ENCODE measurements at regions not wholly inside any gene's neighbourhood (a gene's known extent, or its start where the extent isn't known, plus 50 kb on each side); places are given as distances from the start of the nearest gene placed in this dataset.

DNA sequence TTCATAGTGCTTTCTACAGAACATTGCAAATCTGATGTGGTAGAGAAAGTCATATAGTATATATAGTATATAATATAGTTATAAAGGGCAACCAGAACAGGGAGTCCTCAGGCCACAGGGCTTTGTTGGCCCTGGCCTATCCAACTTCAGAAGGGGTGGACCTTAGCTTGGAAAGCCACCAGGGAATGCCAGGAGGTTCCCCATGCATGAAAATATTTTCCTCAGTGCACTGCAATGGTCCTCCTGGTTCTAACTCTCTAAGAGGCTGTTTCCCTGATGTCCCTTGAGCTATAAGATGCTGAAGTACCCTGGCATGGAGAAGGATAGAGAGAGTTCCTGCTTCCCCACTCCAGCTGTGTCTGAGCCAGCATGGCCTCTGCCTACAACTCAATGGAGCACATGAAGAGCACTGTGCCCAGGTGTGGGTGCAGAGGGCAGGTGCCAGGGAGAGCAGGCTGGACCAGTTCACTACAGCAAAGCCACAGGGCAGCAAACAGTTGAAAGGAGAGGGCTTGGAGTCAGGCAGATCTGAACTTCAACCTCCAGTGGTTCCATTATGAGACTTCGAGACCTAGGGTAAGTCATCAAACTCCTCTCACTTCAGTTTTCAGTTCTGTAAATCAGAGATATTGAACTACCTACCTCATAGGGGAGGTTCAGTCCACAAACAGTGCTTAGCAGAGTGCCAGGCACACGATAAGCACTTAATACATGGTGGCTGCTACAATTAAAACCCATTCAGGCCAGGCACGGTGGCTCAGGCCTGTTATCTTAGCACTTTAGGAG, 183.1 kb downstream of the SALL1 start:
- in situ Hi-C loops (cut with HindIII; ENCODE audit: low sequenced_read_pairs), result no loop called here

DNA sequence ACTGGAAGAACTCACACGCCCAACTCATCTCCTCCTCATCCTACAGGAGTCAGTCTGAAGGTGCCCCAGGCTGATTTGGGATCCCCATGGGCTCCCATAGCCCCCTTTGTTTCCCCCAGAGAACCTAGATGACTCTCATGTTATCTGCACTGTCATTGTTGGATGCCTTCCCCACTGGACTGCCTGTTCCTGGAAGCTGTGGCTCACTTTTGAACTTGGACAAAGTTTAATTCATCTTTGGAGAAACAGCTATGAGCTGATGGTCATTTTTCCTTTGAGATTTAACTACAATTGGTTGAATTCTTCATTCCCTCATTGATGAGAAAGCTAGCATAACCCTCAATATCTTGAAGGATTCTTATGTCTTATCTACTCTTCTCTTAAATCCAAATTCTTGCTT, 186.6 kb downstream of the SALL1 start:
- in situ Hi-C loops (cut with HindIII; ENCODE audit: low sequenced_read_pairs), result no loop called here

DNA sequence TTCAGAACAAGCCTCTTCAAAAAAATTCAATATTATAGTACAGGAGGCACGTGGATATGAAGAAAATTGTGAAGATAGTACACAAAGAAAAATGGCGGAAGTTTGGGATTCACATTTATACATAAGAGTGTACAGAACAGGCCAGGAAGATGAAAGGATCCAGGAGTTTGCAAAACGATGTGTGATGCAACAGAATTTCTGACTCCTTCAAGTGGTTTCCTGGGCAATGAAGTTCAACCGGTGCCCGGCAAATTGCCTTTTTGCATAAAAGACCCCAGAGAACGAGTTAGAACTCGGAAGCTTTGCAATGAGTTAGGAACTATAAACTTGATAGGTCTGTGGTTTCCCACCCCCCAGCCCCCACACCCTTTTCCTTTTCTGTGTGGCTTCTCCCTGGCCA, 189.1 kb downstream of the SALL1 start:
- in situ Hi-C loops (cut with HindIII; ENCODE audit: low sequenced_read_pairs), result no loop called here

DNA sequence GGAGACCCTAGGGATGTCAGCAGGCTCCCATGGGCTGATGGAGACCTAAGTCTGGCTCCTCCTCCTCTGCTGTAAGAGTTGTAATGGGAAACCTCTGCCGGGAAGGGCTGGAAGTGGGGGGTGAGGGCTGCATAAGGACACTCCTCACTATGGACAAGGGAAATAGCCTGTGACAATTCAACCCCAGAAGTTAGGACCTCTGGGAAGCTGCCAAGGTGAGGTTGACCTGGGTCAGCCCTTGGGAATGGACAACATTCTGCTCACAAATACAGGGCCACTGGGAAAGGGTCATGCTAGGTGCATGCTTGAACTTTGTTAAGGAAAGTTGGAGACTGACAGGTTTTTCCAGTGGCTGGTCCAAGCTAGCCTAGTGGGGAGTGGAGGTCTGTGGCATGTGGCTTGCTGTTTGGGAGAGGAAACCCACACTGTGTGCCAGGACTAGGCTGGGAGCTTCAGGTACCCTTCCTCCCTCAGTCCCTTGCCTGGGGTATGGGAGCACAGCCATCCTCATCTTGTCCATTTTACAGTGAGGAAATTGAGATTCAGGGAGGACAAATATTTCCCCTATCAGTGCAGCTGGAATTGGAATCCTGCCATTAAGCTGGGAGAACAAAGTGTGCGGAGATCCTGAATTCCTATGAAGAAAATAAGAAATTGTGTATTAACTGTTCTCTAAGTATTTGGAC, 190.4 kb downstream of the SALL1 start:
- in situ Hi-C loops (cut with HindIII; ENCODE audit: low sequenced_read_pairs), result no loop called here

DNA sequence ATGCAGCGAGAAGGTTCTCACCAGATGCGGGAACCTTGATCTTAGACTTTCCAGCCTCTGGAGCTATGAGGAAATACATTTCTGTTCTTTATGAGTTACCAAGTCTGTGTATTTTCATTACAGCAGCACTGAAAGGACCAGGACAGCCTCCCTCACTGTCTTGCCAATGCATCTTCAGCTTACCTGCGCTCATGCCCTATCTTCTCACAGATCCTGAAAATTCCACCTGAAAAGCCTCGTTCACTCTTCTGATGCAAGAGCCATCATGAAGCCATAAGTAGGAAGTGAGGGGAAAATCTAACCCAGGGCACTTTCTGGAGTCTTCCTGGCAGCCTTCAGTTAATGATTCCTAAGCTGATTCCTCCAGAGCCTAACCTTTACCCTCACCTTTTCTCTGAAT, 194.0 kb downstream of the SALL1 start:
- in situ Hi-C loops (cut with HindIII; ENCODE audit: low sequenced_read_pairs), result no loop called here

DNA sequence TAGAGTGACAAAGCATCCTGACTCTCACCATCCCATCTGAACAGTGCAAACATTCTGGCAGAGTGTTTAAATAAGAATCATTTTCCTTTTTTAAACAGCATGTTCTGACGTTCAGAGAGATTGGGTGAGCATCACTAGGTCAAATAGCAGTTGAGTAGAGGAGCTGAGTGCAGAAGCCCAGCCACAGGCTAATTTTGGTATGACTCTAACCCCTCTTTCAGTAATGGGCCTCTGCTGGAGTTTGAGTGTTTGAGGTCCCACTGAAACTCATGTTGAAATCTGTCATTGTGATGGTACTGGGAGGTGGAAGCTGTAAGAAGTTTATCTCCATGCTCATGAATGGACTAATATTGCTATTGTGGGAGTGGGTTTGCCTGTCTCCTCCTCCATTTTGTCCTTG, 194.4 kb downstream of the SALL1 start:
- in situ Hi-C loops (cut with HindIII; ENCODE audit: low sequenced_read_pairs), result no loop called here

DNA sequence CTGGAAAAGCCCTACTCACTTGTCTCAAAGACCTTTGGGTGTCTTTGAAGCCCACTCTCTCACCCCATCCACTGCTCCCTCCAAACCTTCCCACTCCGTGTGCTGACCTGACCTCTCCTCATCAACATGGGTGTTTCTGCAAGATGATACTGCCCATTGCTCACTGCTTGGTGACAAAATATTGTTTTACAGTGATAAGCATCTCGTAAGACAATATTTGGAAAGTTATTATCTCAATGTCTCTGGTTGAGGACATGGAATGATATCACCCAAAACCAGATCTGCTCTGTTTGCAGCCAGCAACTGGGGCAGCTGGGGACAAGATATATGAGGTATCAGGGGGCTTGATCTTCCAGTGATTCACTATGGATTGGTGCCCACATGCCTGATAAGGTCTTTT, 195.8 kb downstream of the SALL1 start:
- in situ Hi-C loops (cut with HindIII; ENCODE audit: low sequenced_read_pairs), result no loop called here

DNA sequence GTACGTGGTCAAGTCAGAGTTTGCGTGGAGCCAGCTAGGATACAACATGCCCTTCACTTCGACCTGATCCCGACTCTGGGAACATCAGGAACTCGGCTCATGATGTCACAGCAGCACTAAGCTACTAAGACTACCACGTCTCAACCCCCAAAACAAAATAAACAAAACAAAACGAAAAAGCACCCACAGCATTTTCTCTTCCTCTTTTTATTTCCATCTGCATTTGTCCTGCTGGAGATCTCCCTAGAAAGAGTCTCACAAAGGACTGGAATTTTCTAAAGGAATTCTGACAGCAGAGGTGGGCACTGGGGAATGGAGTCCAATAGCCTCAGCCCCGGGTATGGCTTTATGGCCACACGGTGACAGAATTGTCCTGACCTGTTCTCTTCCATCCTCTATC, 196.6 kb downstream of the SALL1 start:
- in situ Hi-C loops (cut with HindIII; ENCODE audit: low sequenced_read_pairs), result no loop called here

DNA sequence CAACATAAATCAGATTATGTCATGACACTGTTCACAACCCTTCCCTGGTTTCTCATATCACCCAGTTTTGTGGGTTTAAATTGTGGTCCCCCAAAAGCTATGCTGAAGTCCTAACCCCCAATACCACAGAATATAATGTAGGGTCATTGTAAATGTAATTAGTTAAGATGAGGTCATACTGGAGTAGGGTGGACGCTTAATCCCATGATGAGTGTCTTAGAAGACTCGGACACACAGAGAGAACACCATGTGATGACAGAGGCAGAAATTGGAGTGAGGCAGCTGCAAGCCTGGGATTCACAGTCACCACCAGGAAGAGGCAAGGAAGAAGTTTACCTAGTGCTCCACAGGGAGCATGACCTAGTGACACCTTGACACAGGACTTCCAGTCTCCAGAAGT, 197.8 kb downstream of the SALL1 start:
- in situ Hi-C loops (cut with HindIII; ENCODE audit: low sequenced_read_pairs), result no loop called here

DNA sequence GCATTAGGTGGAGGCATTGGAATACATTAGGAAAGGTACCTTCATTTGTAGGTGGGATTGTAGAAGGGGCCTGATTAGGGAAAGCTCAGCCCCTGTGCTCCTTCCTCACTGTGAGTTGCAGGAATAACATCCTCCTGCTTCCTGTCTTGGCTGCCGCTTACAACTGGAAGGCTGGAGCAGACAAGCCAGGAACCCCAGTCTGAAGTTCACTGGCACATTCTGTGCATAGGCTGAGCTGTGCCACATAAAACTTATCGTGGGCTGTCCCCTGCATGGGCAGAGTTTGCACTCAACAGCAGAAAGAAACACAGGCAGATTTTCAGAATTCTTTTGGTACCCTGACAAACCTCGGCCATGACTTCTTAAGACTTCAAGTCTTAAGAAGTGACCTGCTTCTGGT, 200.1 kb downstream of the SALL1 start:
- in situ Hi-C loops (cut with HindIII; ENCODE audit: low sequenced_read_pairs), result no loop called here

DNA sequence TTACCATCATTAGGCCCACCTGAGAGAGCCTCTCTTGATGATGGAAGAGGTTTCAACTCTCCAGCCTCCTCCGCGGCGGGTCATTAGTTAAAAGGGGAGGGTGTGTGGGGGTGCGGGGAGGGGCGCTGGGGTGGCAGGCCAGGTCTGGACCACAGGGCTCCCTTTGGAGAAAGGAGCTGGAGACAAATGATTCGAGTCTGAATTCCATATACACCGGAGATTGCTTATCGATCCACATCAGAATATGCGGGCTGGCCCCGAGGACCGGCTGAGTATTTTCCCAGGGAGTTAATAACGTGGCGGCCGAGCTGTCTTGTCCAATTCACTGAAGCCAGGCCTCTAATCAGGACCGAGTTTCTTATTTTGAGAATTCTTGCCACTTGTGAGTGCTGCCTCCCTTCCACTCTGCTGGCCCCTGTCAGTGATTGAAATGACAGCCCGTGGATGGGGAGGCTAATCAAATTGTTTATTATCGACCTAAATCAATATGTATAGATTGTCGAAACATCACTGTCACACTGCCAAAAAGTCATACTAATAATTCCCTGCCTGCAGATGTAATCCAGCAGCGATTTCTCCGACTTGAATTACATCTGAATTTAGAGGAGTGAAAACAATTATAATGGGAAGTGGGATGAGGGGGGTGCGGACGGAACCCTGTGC, 202.7 kb downstream of the SALL1 start:
- in situ Hi-C loops (cut with HindIII; ENCODE audit: low sequenced_read_pairs), result no loop called here

DNA sequence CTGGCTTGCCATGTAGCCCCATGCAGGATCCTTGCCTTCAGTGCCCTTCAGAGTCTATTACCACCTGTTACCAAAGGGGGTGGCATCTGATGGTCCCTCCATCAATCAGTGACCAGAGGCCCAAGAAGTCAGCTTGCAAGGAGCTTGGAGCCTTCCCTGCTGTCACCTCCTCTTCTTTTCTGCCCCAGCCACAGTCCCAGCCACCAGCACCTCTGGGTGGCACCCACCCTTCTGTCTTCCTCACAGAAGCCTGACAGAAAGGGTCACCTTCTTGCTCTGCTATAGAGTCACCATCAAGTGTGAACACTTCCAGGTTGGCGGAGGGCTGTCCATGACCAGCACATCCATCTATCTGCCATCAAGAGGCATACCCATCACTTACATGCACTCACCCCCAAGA, 203.2 kb downstream of the SALL1 start:
- in situ Hi-C loops (cut with HindIII; ENCODE audit: low sequenced_read_pairs), result no loop called here

DNA sequence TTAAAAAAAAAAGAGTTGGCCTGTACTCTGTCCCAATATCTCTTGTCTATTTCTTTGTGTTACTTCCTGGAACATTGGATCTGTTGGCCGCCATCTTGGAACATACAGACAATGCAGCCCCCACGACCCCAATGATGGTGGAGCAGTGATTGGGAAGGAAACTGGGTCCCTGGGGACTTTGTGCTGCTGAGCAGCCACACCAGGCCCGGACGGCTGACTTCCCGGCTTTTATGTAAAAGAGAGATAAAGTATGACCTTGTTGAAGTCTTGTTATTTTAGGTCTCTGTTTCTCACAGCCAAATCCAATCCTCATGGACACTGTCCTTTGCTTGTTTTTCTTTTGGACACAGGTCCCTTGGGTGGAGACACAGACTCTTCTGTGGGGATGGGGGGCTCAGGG, 204.5 kb downstream of the SALL1 start:
- in situ Hi-C loops (cut with HindIII; ENCODE audit: low sequenced_read_pairs), result no loop called here

DNA sequence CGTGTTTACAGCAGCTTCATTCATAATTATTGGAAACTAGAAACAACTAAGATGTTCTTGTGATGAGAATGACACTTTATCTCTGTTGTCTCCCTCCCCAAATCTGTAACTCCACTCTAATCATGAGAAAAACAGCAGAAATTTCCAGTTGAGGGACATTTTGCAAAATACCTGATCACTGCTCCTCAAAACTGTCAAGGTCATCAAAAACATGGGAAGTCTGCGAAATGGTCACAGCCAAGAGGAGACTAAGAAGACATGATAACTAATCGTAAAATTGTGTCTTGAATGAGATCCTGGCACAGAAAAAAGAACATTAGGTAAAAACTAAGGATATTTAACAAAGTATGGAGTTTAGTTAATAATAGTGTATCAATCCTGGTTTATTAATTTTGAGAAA, 204.2 kb downstream of the CYLD start:
- in situ Hi-C loops (cut with HindIII; ENCODE audit: low sequenced_read_pairs), result no loop called here

DNA sequence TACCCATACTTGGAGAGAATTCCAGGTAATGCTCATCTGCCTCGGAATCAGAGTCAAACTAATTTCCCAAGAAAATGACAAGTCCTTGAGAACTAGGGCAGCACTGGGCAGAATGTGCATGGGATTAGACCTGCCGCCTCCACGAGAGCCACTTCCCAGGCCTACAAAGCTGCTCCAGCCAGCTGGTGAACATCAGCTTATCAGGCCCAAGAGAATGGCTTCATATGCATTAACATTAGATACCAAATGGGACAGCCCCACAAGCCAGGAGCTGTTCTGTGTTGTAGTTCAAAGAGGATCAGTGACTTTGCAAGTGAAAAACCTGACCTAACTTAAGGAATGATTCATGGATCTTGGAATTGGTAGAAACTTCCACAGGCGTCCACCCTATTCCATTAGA, 203.3 kb downstream of the CYLD start:
- in situ Hi-C loops (cut with HindIII; ENCODE audit: low sequenced_read_pairs), result no loop called here

DNA sequence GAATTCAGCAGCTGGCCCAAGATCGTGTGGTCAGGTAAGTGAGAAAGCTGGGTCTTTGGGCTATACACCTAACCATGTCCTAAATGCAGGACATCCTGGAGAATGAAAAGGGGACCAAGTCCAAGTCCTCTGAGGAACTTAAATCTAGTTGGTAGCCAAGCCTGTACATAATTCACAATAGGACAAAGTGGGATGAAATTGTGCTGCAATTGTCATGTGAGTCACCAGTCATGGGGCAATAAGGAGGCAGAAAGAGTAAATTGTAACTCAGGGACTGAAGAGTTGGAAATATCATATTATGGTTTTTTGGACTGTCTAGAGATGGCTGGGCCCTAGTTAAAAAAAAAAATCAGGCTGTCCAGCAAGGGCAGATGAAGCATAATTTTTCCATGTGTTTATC, 202.6 kb downstream of the CYLD start:
- in situ Hi-C loops (cut with HindIII; ENCODE audit: low sequenced_read_pairs), result no loop called here

DNA sequence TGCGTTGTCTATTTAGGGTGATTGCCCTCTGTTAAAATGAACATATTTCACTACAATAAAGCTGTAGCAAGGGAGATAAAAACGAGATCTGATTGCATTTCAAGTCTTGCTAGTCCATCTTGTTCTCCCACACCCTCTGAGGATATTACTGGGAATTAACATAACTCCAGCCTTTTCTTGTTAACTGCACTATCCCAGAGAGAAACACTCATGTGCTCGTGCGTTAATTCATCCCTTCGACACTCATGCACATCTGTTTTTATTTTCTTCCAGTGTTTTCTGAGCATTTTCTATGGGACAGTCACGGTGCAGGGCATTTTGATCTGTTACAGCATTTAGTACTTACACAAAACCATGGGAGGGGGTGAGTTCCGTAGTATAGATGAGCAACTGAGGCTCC, 202.1 kb downstream of the CYLD start:
- in situ Hi-C loops (cut with HindIII; ENCODE audit: low sequenced_read_pairs), result no loop called here

DNA sequence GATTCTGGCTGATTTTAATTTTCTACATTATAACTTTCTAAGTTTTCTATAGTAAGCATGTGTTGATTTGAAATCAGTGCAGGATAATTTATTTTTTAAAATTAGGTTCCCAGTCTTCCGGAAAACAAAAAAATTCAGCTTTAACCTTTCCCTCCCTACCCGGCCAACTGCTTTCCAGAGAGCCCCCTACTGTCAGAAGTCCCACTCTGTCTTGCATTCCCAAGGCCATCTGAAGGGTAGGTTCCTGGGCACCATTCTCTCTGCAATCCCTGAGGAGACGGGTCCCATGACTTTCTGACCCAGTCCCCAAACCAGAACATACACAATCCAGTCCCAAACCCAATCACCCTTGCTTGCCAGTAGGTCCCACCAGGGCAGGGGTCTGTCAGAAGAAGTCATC, 200.3 kb downstream of the CYLD start:
- in situ Hi-C loops (cut with HindIII; ENCODE audit: low sequenced_read_pairs), result no loop called here

DNA sequence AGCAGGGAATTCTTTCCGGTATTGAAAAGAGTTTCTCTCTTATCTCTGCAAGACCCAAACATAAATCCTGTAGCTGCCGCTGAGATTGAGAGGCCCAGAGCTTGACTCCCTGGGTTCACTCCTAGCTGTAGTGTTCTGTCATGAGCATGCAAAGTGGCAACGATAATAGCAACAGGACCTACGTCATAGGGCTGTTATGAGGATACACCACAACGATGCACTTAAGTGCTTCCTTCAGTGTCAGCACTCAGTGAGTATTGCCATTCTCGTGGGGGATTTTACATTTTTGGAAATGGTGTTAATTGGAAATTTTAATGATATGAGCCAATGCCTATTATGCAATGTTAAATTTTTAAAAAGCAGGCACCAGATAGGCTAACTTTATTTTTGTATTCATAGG, 199.8 kb downstream of the CYLD start:
- in situ Hi-C loops (cut with HindIII; ENCODE audit: low sequenced_read_pairs), result no loop called here

DNA sequence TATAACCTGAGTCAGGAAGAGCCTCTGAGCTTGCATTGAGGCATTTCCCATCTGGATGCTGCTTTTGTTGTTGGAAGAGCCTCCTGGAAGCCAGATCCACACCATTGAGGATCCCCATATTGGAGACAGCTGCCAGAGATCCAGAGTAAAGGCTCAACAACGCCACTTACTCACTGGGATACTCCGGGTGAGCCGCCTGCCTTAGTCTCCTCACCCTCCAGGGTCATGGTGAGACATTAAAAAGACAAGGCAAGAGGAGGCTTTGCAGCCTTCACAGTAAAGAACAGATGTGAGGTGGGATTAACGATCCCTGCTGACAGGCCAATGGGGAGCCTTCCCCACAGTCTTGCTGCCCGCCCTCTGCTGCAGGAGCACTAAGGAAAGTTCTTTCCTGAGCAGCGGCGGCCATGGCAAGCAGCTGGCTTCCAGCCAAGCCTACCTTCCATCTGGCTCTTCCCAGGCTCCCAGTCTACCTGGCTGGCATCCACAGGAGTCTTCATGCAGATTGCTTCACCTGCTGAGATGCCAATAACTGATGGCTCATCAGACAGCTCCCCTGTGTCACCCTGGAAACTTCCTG, 198.5 kb downstream of the CYLD start:
- in situ Hi-C loops (cut with HindIII; ENCODE audit: low sequenced_read_pairs), result no loop called here

DNA sequence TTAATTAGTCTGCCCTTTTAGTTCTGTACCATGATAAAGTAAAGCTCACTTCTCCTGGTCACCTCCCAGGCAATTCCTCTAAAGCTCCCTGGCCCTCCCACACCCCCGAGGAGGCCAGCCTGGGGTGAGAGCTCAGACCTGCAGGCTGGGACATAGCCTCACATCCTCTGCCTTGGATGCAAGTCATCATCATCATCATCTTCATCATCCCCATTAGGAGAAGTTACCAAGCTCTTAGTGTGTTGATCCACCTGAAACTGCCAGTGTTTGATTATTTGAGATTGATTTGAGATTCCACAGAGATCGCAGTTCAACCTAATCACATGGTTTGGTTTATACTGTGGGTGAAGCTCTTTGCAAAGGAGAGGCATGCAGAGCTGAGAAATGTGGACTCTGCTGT, 197.5 kb downstream of the CYLD start:
- in situ Hi-C loops (cut with HindIII; ENCODE audit: low sequenced_read_pairs), result no loop called here

DNA sequence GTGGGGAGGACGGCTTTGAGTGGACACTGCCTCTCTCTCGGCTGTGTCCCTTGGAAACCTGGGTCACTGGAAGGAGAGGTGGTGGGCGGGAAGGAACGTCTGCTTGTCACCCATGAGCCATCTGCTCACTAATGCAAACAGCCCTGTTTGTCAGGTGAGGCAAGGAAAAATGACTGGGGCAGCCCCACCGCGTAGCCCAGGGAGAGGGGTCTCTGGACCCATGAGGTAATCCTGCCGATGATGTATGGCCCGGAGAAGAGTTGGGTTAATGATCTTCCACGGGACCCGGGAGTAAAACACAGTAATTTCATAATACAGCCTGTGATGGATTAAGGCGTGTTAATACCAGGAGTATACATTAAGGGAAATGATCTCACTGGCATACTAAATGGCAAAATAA, 197.0 kb downstream of the CYLD start:
- in situ Hi-C loops (cut with HindIII; ENCODE audit: low sequenced_read_pairs), result no loop called here

Data from endothelial cell of hepatic sinusoid (primary cell).